ENCODE measurements at regions not wholly inside any gene's neighbourhood (a gene's known extent, or its start where the extent isn't known, plus 50 kb on each side); places are given as distances from the start of the nearest gene placed in this dataset.

- no peaks in the 10 kb centered on the region for H3K9me2 ChIP-seq (ENCODE audit: insufficient read depth)
- no peaks in the 10 kb centered on the region for H3K79me2 ChIP-seq (ENCODE audit: insufficient read depth, low read length)
- no peak overlapping the region for H2AFZ ChIP-seq (ENCODE audit: low read depth, low read length, poor library complexity, severe bottlenecking)
- intact Hi-C loops (cut with micrococcal nuclease): loop anchor here (5.0 kb wide), 1 partner anchor 44 kb away; no protein-coding TSS in a partner anchor
- no peaks in the 10 kb centered on the region for H3K9me3 ChIP-seq (ENCODE audit: control insufficient read depth in 1 of 2, insufficient read depth in 1 of 2, low read depth in 1 of 2, low read length in 2 of 2)
- no peak for ATAC-seq
- ChIA-PET RAD21 (ENCODE audit: low non-redundant PET in 1 of 2, low total read pairs in 2 of 2, uncharacterized antibody in 2 of 2, unreplicated experiment in 2 of 2) (no interaction called here), POLR2A (no interaction called here), CTCF (no interaction called here)
- no peak overlapping the region for H3K4me3 ChIP-seq (replicated peaks in 1 of 2; ENCODE audit: low read depth in 1 of 2, low read length in 2 of 2)
- no peaks in the 10 kb centered on the region for H3K4me1 ChIP-seq (ENCODE audit: control insufficient read depth in 1 of 2, insufficient read depth in 2 of 2, low read length in 2 of 2)
- no peak for DNase-seq (ENCODE audit: low read depth, low spot score)
- TF ChIP-seq EGR1 (IDR thresholded peaks at IDR 0.05; ENCODE audit: low read depth) (no peak), CBX3 (IDR thresholded peaks at IDR 0.05; ENCODE audit: low read depth) (no peak), POLR2A (IDR thresholded peaks at IDR 0.05; ENCODE audit: borderline replicate concordance, extremely low read depth, insufficient read depth, insufficient read length) (no peak), TCF7L2 (IDR thresholded peaks at IDR 0.05; ENCODE audit: borderline replicate concordance, extremely low read depth, insufficient read depth, insufficient read length) (no peak), ELF1 (IDR thresholded peaks at IDR 0.05; ENCODE audit: borderline replicate concordance, low read depth) (no peak), YY1 (IDR thresholded peaks at IDR 0.05; ENCODE audit: extremely low read depth, insufficient replicate concordance, low read depth, low read length) (no peak), SP1 (IDR thresholded peaks at IDR 0.05; ENCODE audit: low read depth) (no peak), RAD21 (IDR thresholded peaks at IDR 0.05; ENCODE audit: low read depth) (no peak), ZFX (IDR thresholded peaks at IDR 0.05) (no peak), JUND (IDR thresholded peaks at IDR 0.05) (no peak), EZH2 (IDR thresholded peaks at IDR 0.05) (no peak), REST (IDR thresholded peaks at IDR 0.05; ENCODE audit: low read depth) (no peak), CTCF (IDR thresholded peaks at IDR 0.05 in 2 of 3, conservative IDR thresholded peaks at IDR 0.05 in 1 of 3; ENCODE audit: borderline replicate concordance in 1 of 3, insufficient read depth in 1 of 3, low read depth in 2 of 3, low read length in 2 of 3) (no peak), EZH2phosphoT487 (IDR thresholded peaks at IDR 0.05; ENCODE audit: borderline replicate concordance) (no peak)
- H3K36me3 ChIP-seq (ENCODE audit: control insufficient read depth in 1 of 2, insufficient read depth in 2 of 2, low read length in 2 of 2): no peaks in the 10 kb centered on the region
- H3K4me2 ChIP-seq (ENCODE audit: low read length): no peak overlapping the region
- H4K20me1 ChIP-seq (ENCODE audit: insufficient read depth): no peaks in the 10 kb centered on the region
- BruUV-seq (replicated peaks): no TSS peak
- no peaks in the 10 kb centered on the region for H3K27me3 ChIP-seq (ENCODE audit: insufficient read depth, low read length)
- H3K9ac ChIP-seq (ENCODE audit: low read length): no peak overlapping the region
- H3K27ac ChIP-seq (ENCODE audit: low read depth, low read length): no peak overlapping the region
These were observed 96.7 kb upstream of the SLC14A2 start for GRCh38 chr18:45518311-45519155.
